ENCODE measurements at regions not wholly inside any gene's neighbourhood (a gene's known extent, or its start where the extent isn't known, plus 50 kb on each side); places are given as distances from the start of the nearest gene placed in this dataset.
"Not testable (repeated sequence)": the region's sequence is repeated elsewhere in the genome, so short reads cannot be mapped to it uniquely, and the experiment has no call there.

DNA sequence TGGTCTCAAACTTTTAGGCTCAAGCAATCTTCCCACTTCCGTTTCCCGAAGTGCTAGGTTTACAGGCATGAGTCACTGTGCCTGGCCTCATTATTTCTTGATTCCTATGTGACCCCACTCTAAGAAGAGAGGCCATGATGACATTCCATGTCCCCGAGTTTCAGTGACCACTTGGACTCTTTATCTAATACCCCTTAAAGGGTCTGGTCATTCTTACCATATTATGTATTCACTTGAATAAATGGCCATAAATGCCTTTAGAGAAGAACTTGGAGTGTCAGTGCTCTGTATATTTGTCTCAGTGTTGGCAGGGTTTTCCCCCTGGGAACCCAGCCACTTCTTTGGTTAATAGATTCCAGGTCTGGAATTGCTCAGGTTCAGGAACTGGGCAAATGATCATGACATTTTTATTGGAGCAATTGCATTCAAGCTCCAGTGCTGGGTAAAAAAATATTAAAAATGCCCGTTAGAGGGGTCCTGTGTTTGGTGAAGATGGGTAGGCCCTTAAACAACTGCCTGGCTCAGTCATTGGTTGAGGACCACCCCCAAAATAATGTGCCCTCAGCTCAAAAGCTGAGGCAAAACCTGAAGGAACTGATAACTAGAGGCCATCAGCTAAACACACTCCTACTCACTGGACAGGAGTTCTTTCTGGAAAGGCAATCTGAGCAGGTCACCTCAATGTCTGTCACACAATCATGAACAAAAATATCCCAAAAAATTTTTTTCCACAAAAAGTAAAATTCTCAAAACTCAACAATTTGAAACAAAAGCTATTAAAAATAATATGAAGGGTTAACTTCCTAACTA lies 186.6 kb upstream of the ZNF608 start:
- DNase-seq: no peak

DNA sequence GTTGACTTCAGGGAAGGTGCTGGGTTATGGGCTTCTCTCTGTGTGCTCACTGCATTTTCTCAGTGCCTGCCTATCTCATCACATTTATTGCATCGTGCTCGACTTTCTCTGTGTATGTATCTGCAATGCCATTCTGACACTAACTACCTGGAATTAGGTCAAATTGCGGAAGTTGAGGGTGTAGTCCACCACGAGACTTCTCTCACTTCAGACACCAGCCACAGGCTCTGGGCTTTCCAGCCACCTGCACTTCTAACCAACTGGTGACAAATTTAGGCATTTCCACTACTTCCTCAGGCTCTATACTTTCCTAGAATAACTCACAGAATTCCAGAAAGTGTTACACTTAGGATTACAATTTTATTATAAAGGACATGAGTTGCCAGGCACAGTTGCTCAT lies 188.6 kb upstream of the ZNF608 start:
- no peak for DNase-seq

DNA sequence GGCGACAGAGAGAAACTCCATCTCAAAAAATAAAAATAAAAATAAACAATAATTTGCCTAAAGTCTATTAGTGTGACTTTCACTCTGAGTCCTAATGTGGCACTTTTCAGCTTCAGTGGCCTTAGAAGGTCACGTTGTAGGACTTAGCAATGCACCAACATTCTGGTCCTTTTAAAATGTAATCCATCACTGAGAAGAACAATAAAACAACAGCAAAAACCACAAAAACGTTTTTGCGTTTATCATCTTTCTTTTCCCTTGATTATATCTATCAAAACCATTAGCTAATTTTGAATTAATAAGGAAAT lies 190.1 kb upstream of the ZNF608 start:
- DNase-seq: no peak

DNA sequence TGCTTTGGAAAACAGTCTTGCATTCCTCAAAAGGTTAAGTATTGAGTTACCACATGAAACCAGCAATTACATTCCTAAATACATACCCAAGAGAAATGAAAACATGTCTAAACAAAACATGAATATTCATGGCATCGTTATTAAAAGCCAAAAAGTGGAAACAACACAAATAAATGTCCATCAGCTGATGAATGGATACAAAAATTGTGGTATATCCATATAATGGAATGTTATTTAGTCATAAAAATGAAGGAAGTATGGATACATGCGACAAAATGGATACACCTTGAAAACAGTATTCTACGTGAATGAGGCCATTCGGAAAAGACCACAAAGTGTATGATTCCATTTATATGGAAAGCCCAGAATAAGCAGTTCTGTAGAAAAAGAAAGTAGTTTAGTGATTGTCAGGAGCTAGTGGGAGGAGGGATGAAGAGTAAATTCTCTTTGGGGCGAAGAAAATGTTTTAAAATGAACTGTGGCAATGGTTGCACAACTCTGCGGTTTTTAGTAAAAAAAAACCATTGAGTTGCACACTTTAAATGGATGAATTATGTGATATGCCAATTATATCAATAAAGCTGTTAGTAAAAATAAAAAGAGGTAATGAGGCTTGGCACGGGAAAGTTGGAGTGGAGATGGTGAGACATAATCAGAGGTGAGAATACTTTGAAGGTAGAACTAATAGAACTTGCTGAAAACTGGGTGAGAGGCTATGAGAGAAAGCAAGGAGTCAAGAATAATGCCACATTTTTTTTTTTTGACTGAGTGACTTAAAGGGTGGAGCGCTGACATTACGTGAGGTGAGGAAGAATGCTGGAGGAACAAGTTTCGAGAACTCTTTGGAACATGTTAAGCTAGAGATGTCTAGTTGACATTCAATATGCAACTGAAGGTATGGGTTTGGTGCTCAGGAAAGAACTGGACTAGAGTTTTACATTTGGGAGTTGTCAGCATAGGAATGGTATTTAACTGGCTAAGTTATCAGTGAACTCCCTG lies 194.9 kb upstream of the ZNF608 start:
- DNase-seq: no peak

DNA sequence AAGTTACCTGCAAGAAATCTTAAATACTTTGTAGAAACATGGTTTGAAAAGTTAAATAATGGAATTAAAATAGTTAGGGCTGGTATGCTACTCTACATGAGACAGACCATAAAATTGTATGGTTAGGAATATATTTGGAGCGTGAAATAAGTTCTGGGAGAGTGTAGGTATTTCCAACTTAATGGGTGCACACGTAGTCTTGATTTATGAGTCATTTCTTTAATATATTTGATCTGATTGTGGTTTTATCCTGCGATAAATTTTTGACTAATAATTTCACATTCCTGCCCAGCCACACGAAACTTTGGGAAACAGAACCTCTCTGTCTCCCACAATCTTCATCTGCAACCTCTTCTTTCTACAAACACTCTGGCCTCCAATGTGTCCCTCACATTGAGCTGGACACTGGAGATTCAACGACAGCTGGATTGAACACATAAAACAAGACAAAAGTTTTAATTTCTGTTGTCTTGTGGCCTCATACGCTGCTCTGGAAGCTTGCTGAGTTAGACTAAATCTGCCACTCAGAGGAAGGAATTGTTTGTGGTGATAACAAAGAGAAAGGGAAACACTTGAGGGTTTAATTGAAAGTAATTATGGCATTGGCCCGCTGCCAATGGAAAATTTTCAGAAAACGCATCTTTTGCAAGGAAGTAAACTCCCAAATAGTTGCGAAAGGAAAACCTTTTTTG lies 201.8 kb upstream of the ZNF608 start:
- DNase-seq: no peak

DNA sequence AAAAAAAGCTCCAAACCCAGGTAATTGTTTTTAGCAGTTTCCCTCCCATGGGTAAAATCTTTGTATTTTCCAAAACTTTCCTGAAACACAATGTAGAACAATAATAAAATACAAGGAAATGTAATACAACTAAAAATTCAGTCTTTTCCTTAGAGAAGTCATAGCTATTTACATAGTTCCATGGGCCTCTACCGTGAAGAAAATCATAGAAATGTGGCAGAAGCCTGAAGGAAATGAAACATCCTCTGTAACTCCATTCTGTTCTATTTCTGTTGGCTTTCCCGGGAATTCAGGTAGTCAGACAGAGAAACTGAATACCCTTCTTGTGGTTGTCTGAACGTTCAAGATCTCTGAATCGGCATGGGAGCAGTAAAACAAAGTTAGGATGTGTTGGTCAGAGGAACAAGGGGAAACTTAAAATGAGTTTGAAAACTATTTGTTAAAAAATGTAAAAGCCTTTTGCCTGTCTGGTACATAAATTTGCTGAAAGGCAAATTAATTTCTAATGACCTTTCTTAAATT lies 202.4 kb upstream of the ZNF608 start:
- DNase-seq: no peak

DNA sequence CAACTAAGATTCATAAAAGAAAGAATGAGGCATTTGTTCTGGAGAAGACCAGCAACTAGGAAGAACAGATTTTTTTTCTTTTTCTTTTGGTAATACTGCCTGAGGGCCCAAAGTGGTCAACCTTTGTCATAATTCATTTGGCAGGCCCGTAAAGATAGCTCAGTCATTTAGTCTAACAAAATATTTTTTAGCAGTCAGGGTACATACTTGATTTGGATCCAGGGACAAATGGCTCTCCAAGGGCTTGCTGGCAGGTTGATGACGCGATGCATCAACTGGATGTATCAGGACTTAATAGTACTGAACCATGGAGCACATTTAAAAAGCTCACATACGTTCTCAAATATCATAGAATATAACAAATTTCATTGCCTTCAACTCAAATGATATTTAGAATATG lies 203.4 kb upstream of the ZNF608 start:
- no peak for DNase-seq

DNA sequence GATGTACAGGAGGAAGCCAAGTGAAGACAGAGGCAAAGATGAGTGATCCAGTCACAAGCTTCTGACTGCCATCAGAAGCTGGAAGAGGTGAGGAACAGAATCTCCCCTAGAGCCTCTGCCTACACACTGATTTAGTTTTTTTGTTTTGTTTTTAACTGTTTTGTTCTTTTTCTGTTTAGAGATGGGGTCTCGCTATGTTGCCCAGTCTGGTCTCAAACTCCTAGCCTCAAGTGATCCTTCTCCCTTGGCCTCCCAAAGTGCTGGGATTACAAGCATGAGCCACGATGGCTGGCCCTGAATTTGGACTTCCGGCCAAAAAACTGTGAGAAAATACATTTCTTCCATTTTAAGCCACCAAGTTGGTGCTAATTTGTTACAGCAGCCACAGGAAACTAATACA lies 204.7 kb upstream of the ZNF608 start:
- DNase-seq: no peak

DNA sequence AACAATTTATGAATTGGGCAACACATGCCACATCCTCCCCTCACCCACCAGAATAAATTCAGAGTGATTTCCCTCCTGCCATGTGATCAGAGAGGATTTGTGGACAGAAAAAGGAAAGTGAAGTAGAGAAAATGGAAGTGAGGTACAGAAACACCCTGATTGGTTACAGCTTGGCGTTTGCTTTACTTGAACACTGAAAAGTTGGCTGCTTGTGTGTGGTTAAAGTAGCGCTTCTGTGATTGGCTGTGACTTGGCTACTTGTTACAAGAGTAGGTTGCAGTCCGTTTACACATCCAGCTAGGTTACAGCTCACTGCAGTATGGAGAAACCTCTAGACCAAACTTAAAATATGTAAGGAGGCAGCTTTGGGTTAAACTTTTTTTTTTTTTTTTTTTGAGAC lies 205.2 kb upstream of the ZNF608 start:
- no peak for DNase-seq

DNA sequence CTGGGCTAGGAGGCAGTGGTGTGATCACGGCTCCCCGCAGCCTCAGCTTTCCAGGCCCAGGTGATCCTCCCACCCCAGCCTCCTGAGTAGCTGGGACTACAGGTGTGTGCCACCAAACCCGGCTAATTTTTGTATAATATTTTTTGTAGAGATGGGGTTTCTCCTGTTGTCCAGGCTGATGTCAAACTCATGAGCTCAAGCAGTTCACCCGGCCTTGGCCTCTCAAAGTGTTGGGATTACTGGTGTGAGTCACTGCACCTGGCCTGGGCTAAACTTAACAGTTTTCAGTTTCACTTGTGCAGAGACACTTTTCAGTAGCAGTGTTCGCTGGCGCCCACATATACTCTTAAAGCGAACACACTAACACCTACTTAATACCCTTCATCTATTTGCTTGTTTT lies 205.6 kb upstream of the ZNF608 start:
- no peak for DNase-seq

DNA sequence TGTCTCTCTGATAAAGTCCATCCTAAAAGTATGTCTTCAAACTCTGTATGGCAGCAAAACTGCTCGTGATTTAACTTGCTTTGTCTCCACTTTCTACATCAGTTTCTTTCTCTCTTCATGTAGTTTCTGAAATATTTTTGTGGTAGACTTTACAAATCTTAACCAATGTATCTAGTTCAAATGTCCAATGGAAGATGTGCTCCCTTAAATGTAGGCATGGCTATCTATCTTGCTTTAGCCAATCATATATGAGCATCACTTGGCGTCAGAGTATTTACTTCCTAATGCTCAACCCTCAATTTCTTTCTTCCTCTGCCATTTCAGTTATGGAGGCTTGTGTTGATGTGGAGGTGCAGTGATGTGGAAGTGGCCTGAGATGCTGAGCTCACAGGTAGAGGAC lies 206.1 kb upstream of the ZNF608 start:
- DNase-seq: no peak

DNA sequence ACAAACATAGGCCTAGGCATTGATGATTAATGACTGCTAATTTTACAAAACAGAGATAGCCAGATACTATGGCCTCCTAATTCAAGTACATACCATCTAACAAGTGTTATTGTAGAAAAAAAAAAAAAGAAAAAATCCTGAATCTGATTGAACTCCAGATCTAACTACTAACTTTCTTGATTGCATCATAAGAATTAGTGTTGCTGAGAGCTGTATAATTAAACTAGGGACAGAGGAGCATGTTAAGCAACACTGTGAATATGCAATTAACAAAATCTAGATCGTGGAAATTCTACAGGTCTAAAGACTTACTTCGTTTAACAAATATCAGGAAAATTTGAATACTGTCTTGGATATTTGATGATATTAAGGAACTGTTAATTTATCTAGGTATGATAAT lies 208.3 kb upstream of the ZNF608 start:
- no peak for DNase-seq

DNA sequence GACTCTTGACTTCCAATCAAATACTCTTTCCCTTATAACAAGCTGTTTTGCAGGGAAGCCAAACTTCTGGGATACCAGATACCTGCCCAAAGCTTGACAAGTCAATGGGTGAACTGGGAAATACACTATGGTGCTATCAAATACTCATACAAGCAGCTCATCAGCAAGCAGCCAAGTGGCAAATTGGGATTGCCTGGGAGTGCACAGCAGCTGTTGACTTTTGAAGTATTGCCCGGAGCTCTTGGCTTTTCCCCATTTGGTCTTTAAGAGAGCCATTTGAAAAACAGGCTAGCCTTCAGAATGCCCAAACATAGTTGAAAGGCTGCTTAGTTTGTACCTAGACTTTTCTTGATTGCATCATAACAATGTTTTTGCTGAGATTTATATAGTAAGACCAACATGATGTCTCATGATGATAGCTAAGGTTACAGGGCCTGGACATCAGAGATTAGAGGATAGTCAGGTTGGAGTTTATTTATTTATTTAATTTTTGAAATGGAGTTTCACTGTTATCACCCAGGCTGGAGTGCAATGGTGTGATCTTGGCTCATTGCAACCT lies 210.1 kb upstream of the ZNF608 start:
- no peak for DNase-seq

DNA sequence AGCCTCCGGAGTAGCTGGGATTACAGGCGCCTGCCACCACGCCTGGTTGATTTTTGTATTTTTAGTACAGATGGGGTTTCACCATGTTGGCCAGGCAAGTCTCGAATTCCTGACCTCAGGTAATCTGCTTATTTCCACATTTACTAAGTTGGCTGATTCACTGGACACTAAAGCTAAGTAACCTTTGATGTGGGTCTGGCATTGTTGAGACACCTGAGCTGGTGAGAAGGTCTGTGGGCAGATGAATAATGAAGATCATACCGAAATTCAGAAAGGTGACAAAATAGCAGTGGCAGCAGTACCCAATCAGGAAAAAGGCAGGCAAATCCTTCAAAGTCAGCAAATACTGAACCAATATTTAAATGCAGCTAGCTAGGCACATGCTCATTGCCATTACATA lies 210.6 kb upstream of the ZNF608 start:
- no peak for DNase-seq

DNA sequence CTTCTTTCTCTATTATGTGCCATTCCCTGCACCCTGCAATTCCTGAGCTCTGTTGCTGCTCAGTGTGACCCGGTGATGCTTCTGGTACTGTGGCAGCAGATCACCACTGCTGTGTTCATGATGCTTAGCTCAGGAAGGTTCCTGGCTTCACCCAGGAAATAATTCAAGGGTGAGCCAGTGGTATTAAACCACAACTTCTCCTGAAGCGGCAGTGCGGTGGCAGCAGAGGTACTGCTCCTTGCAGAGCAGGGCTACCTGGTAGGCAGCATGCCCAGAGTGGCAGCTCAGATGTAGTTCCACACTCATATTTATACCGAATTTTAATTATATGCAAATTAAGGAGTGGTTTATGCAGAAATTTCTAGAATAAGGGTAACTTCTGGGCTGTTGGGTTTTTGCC lies 213.8 kb upstream of the ZNF608 start:
- no peak for DNase-seq

DNA sequence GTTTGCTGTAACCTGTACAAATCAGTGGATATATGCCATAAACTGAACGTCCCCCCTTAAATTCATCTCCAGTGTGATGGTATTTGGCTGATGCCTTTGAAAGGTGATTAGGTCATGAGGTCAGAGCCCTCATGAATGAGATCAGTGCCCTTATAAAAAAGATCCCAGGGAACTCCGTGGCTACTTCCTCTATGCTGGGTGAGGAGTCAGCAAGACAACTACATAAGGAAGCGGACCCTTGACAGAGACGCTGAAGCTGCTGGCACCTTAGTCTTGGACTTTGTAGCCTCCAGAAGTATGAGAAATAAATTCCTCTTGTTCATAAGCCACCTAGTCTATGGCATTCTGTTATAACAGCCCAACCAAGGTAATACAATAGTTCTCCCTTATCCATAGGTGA lies 215.1 kb upstream of the ZNF608 start:
- no peak for DNase-seq

DNA sequence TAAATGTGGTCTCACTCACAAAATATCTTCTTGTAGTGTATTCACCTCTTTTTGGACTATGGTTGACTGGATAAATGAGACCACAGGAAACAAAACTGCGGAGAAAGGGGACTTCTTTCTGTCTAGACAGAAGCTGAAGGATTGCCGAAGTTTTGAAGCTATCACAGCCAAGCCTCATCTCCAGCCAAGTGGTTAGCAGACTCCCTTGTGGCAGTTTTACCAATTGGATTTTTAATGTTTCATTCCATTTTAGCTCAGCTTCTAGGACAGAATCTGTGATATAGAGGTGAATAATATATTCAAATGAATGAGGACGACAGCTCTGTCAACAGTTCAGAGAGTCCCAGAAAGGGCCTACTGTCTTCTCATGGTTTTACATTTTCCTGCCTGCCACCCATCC lies 215.7 kb upstream of the ZNF608 start:
- DNase-seq: no peak

DNA sequence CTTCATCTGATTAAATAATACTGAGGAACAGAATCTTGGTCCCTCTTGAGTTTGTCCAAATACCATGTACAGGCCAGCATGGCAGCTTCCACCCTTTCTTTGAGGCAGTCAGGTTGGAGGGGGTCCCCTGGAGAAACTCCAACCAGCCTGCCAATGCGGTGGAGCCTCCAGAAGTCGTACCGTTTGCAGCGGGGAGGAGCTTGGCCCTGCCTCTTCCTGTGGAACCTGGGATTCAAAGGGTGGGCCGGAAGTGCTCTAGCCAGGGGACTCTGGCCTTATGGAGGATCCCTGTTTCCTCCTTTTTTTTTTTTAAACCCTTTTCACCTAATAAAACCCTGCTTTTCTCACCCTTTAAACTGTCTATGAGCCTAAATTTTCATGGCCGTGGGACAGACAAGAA lies 216.3 kb upstream of the ZNF608 start:
- DNase-seq: no peak

DNA sequence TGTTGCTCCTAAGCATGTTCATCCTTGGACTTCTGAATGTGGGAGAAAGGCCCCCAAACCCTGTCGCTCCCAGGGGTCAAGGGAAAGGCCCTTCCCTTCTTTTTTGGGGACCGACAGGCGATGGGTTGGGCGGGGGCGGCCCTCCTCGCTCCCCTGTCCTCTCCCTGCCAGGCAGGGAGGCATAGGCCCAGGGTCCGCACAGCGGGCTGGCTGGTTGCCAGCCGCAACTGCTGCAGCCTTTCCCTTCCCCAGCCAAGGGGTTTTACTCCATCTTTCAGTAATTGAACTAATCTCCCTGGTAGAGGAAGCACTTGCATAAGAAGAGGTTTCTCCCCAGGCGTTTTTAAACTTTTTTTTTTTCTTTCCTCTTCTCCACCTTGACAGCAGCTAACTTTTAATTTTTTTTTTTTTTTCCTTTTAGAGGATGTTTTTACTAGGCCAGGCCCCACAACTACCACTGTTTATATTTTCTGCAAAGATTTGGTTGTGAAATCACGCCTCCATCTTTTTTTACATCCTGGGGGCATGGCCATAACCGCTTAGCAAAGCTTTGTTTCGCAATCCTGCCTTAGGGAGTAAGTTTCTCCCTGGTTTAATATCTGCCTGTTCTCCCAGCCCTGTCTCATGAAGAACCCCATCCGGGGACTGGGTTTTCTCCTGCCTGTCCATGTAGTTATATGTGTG lies 216.9 kb upstream of the ZNF608 start:
- no peak for DNase-seq

DNA sequence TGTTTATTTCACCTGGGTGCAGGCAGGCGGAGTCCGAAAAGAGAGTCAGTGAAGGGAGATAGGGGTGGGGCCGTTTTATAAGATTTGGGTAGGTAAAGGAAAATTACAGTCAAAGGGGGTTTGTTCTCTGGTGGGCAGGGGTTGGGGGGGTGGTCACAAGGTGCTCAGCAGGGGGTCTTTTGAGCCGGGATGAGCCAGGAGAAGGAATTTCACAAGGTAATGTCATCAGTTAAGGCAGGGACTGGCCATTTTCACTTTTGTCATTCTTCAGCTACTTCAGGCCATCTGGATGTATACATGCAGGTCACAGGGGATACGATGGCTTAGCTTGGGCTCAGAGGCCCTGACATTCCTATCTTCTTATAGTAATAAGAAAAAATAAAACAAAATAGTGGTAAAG lies 220.3 kb upstream of the ZNF608 start:
- not testable (repeated sequence) for DNase-seq

DNA sequence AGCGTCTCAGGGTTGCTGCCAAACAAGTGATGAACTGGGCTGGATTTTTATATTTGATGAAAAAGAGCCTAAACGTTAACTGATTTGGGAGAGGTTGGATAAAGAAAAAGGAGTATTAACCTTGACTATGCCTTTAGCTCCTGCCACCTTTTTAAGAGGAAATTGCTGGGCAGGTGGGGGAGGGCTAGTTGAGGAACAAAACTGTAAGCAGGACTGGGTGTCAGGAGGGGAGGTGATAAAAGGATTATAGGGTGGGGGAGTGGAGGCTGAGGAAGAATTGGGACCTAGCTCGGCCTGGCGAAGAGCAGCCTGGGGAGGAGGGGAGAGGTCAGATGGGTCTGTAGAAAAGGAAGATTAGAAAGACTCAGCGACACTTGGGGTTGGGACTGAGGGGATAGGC lies 223.9 kb upstream of the ZNF608 start:
- DNase-seq: not testable (repeated sequence)

DNA sequence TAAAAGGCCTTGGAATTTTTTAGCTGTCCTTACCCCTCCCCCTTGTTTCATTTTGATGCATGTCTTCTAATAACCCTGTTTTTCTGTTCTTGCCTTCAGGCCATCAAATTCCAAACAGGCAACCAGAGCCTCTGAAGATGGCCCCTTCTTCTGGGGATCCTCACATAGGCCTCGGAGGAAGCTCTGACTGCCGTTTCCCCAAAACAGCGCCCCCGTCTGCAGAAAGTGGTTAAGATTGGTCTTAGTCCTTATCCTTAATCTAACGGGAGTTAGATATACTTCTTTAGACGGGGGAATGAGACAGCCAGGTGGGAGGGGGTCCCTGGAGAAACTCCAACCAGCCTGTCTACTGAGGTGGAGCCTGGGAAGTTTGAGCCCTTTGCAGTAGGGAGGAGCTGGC lies 226.3 kb upstream of the ZNF608 start:
- DNase-seq: no peak

DNA sequence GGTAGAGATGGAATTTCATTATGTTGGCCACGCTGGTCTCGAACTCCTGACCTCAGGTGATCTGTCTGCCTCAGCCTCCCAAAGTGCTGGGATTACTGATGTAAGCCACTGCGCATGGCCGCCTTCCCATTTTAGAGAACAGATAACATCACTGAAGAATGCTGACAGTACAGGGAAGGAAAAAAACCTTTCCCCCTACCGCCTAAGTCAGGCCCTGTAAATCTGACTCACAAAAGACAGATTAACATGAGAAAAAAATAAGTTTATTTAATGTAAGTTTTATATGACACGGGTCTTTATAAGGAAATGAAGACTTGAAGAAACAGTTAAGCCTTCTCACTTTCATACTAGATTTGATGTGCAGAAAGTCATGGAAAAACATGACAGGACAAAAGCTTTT lies 227.2 kb upstream of the ZNF608 start:
- DNase-seq: no peak
